Natural killer cell treated with Interleukin-12 subunit alpha and Interleukin-12 subunit beta and Interleukin-15 and Interleukin-18, amount 100 ng/mL, for 72 hours (primary cell): ENCODE measurements at regions not wholly inside any gene's neighbourhood (a gene's known extent, or its start where the extent isn't known, plus 50 kb on each side); places are given as distances from the start of the nearest gene placed in this dataset.
A peak's percentile ranks its signal among the peaks of the same experiment; 100 is the strongest.

Experiments used
- ATAC-seq, 2 donors: fragments of 150-1000 bp; cut with Tn5 transposase in 1 of 2; sonication (Bioruptor Pico), chemical (Tn5 transposase) in 1 of 2; 2 replicates each; pipeline ENCODE4 v1.10.0; 2021
- DNase-seq: peaks from one replicate; pipeline ENCODE4 v3.0.0; 2022; ENCODE audit warnings: low spot score
- H3K27ac Mint-ChIP-seq, 2 donors: 1 replicate in 1 of 2; 2 replicates in 1 of 2; pipeline ENCODE4 v1.8.0; 2022; ENCODE audit warnings: mixed read lengths in 2 of 2, mild to moderate bottlenecking in 1 of 2, moderate library complexity in 1 of 2
- H3K27me3 Mint-ChIP-seq, 2 donors: 1 replicate in 1 of 2; 2 replicates in 1 of 2; pipeline ENCODE4 v1.8.0; 2022; ENCODE audit warnings: mixed read lengths in 2 of 2
- H3K36me3 Mint-ChIP-seq: one replicate; pipeline ENCODE4 v1.8.0; 2022; ENCODE audit warnings: mixed read lengths
- H3K4me1 Mint-ChIP-seq, 2 donors: 1 replicate in 1 of 2; 2 replicates in 1 of 2; pipeline ENCODE4 v1.8.0; 2022; ENCODE audit warnings: low read depth in 2 of 2, mixed read lengths in 2 of 2, mild to moderate bottlenecking in 1 of 2
- H3K4me3 Mint-ChIP-seq: one replicate; pipeline ENCODE4 v1.8.0; 2022; ENCODE audit warnings: mixed read lengths
- H3K9me3 Mint-ChIP-seq: 2 replicates; pipeline ENCODE4 v1.8.0; 2022; ENCODE audit warnings: mixed read lengths

DNA sequence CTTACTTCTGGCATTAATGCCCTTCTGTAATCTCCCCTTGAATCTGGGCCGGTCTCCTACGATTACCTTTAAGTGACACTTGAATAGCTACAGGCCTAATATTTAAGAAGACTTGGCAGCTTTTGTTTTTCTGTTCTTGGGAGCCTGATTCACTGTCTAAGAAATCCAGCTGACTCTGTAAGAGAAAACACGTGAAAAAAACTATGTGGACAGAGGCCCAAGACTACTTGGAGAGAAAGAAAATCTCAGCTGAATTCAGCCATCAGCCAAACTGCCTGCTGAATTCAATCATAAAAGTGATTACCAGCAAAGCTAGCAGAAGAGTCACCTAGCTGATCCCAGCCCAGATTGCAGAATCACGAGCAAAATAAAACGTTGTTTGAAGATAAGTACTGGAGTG lies 521.2 kb downstream of the MID1IP1 start:
- ATAC-seq: no peak
- H3K4me3 Mint-ChIP-seq: no peak overlapping the region
- H3K4me1 Mint-ChIP-seq: no peaks in the 10 kb centered on the region

GRCh38 chrX:39324233-39324930 lies 523.1 kb downstream of the MID1IP1 start:
- peaks cover 0 to 2% of the 10 kb centered on the region in 2 donors for H3K4me1 Mint-ChIP-seq
- H3K27ac Mint-ChIP-seq: no peak overlapping the region
- H3K4me3 Mint-ChIP-seq: no peak overlapping the region
- ATAC-seq (no peak), DNase-seq (no peak)
- peaks cover 20 to 39% of the 10 kb centered on the region in 2 donors for H3K27me3 Mint-ChIP-seq
- H3K36me3 Mint-ChIP-seq: no peaks in the 10 kb centered on the region
- no peaks in the 10 kb centered on the region for H3K9me3 Mint-ChIP-seq

More for the DNA sequence above, 521.2 kb downstream of the MID1IP1 start:
- Mint-ChIP-seq H3K9me3 (no peaks in the 10 kb centered on the region), H3K27ac (no peak overlapping the region), H3K36me3 (no peaks in the 10 kb centered on the region), H3K27me3 (peaks cover 3 to 23% of the 10 kb centered on the region in 2 donors)
- DNase-seq: no peak

GRCh38 chrX:39327255-39327654 lies 526.0 kb downstream of the MID1IP1 start:
- Mint-ChIP-seq H3K4me3 (no peak overlapping the region), H3K27ac (no peak overlapping the region), H3K36me3 (no peaks in the 10 kb centered on the region), H3K9me3 (no peaks in the 10 kb centered on the region), H3K27me3 (peaks cover 37 to 42% of the 10 kb centered on the region in 2 donors), H3K4me1 (peaks cover 13 to 19% of the 10 kb centered on the region in 2 donors)
- no peak for DNase-seq
- ATAC-seq: no peak

DNA sequence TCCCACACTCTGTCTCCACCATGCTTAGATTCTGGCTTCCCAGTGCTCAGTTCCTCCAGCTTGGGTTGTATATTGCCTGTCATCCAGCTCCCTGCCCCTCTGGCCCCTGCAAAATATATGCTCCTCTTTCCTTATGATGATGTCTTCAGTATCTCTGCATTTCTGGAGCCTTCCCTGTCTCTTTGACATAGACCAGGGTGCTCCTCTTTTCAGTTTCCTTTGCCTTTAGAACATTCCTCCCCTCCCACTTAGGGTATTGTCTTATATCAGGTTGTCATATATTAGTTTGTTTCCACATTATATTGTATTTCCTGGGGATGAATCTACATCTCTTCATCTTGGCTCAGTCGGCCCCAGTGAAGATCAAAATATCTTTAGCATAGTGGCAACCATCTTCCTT lies 526.4 kb downstream of the MID1IP1 start:
- Mint-ChIP-seq H3K36me3 (no peaks in the 10 kb centered on the region), H3K4me3 (no peak overlapping the region), H3K4me1 (peaks cover 13 to 19% of the 10 kb centered on the region in 2 donors), H3K27ac (no peak overlapping the region), H3K9me3 (no peaks in the 10 kb centered on the region), H3K27me3 (peaks cover 40 to 45% of the 10 kb centered on the region in 2 donors)
- DNase-seq (no peak), ATAC-seq (no peak)

GRCh38 chrX:39328661-39329060 lies 527.4 kb downstream of the MID1IP1 start:
- H3K27me3 Mint-ChIP-seq: peaks cover 44% of the 10 kb centered on the region in 2 donors
- DNase-seq (no peak), ATAC-seq (no peak)
- H3K9me3 Mint-ChIP-seq: no peaks in the 10 kb centered on the region
- no peak overlapping the region for H3K27ac Mint-ChIP-seq
- no peaks in the 10 kb centered on the region for H3K36me3 Mint-ChIP-seq
- H3K4me3 Mint-ChIP-seq: no peak overlapping the region
- peaks cover 13 to 19% of the 10 kb centered on the region in 2 donors for H3K4me1 Mint-ChIP-seq

- Mint-ChIP-seq H3K9me3 (no peaks in the 10 kb centered on the region), H3K36me3 (no peaks in the 10 kb centered on the region), H3K27me3 (peaks cover 44 to 51% of the 10 kb centered on the region in 2 donors), H3K4me1 (peaks cover 13 to 19% of the 10 kb centered on the region in 2 donors), H3K27ac (no peak overlapping the region), H3K4me3 (peak overlapping the region; percentile 28)
- ATAC-seq: peak; percentile 82 to 88
- DNase-seq: no peak
These were observed 529.9 kb downstream of the MID1IP1 start for GRCh38 chrX:39331082-39331704.

- no peak for ATAC-seq
- peaks cover 32 to 39% of the 10 kb centered on the region in 2 donors for H3K27me3 Mint-ChIP-seq
- no peak overlapping the region for H3K27ac Mint-ChIP-seq
- H3K9me3 Mint-ChIP-seq: no peaks in the 10 kb centered on the region
- DNase-seq: no peak
- H3K4me3 Mint-ChIP-seq: no peak overlapping the region
- H3K4me1 Mint-ChIP-seq: peaks cover 23 to 29% of the 10 kb centered on the region in 2 donors
- H3K36me3 Mint-ChIP-seq: no peaks in the 10 kb centered on the region
These were observed 532.2 kb downstream of the MID1IP1 start for GRCh38 chrX:39333451-39333850.

GRCh38 chrX:39335513-39336235 lies 534.4 kb downstream of the MID1IP1 start:
- peaks cover 17 to 19% of the 10 kb centered on the region in 2 donors for H3K4me1 Mint-ChIP-seq

DNA sequence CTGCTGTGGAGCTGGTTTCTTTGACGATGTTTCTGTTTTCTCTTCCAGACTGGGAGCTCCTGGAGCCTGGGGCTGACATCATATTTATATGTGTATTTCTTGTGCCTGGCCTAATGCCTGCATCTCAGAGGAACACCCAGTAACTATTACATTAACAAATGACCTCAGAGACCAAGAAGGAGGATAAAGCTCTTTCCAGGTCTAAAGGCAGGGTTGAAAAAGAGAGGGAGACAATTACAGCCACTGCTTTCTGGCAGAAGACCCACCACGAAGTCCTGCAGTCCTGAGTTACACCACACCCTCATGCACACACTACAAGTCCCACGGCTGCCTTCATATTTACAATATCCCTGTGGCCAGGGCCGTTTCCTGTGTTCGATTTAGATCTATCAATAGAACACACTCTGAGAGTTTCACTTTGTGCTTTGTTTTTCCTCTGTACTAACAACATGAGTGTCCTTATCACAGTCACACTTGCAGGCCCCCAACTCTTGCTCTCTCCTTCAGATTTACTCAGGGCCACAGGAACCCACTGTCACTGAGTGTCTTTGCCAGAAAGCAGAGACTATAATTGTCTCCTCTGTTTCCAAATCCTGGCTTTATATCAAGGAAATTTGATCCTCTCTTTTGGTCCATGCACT lies 535.5 kb downstream of the MID1IP1 start:
- H3K9me3 Mint-ChIP-seq: no peaks in the 10 kb centered on the region
- H3K27me3 Mint-ChIP-seq: peaks cover 23 to 28% of the 10 kb centered on the region in 2 donors
- DNase-seq: no peak
- H3K36me3 Mint-ChIP-seq: no peaks in the 10 kb centered on the region
- no peak overlapping the region for H3K27ac Mint-ChIP-seq
- ATAC-seq: peak; percentile 28 to 41
- H3K4me1 Mint-ChIP-seq: peaks cover 10 to 12% of the 10 kb centered on the region in 2 donors
- H3K4me3 Mint-ChIP-seq: no peak overlapping the region

More at GRCh38 chrX:39335513-39336235, 534.4 kb downstream of the MID1IP1 start:
- DNase-seq (no peak), ATAC-seq (no peak)
- H3K27me3 Mint-ChIP-seq: peaks cover 18 to 22% of the 10 kb centered on the region in 2 donors
- no peaks in the 10 kb centered on the region for H3K36me3 Mint-ChIP-seq
- no peak overlapping the region for H3K4me3 Mint-ChIP-seq
- no peak overlapping the region for H3K27ac Mint-ChIP-seq
- no peaks in the 10 kb centered on the region for H3K9me3 Mint-ChIP-seq

- no peaks in the 10 kb centered on the region for H3K36me3 Mint-ChIP-seq
- H3K4me3 Mint-ChIP-seq: no peak overlapping the region
- DNase-seq (no peak), ATAC-seq (no peak)
- no peaks in the 10 kb centered on the region for H3K9me3 Mint-ChIP-seq
- no peak overlapping the region for H3K27ac Mint-ChIP-seq
- peaks cover 17 to 25% of the 10 kb centered on the region in 2 donors for H3K27me3 Mint-ChIP-seq
- peaks cover 10% of the 10 kb centered on the region in 2 donors for H3K4me1 Mint-ChIP-seq
These were observed 536.2 kb downstream of the MID1IP1 start for GRCh38 chrX:39337451-39337850.

- Mint-ChIP-seq H3K36me3 (no peaks in the 10 kb centered on the region), H3K27me3 (peaks cover 13 to 23% of the 10 kb centered on the region in 2 donors), H3K9me3 (no peaks in the 10 kb centered on the region), H3K4me1 (peaks cover 10% of the 10 kb centered on the region in 2 donors), H3K4me3 (no peak overlapping the region), H3K27ac (no peak overlapping the region)
- DNase-seq (no peak), ATAC-seq (no peak)
These were observed 537.3 kb downstream of the MID1IP1 start for GRCh38 chrX:39338583-39338982.

DNA sequence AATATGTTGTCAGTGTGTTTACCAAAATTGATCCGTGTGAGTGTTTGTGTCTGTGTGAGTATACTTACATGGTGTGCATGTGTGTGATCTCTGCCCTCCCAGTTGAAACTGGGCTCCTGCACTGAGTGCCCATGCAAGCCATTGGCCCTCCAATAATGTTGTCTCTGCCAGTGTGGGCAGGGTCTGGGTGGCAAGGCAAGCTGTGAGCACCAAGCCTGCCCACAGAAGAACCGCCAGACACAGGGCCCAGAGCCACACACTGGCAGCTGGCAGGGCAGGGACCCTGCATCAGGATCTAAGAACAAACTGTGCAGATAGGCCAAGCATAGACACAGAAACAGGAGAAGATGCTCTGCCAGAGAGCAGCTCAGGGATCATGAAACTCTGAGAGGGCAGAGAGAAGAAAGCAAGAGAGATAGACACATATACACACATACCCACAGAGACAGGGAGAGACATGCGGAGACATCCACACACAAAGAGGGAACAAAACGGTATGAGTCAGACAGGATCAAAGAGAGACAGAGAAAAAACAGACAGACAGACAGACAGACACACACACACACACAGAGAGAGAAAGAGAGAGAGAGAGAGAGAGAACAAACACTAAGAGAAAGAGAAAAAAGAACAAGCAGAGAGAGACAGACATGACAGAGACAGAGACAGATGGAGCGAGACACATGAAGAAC lies 555.0 kb downstream of the MID1IP1 start:
- no peaks in the 10 kb centered on the region for H3K36me3 Mint-ChIP-seq
- H3K27ac Mint-ChIP-seq: no peak overlapping the region
- DNase-seq (no peak), ATAC-seq (no peak)
- no peaks in the 10 kb centered on the region for H3K9me3 Mint-ChIP-seq
- H3K4me1 Mint-ChIP-seq: no peaks in the 10 kb centered on the region
- H3K27me3 Mint-ChIP-seq: peaks cover 31 to 32% of the 10 kb centered on the region in 2 donors
- no peak overlapping the region for H3K4me3 Mint-ChIP-seq

- H3K4me1 Mint-ChIP-seq: no peaks in the 10 kb centered on the region
- H3K27me3 Mint-ChIP-seq: peaks cover 23 to 29% of the 10 kb centered on the region in 2 donors
- DNase-seq (no peak), ATAC-seq (no peak)
- H3K9me3 Mint-ChIP-seq: no peaks in the 10 kb centered on the region
- H3K27ac Mint-ChIP-seq: no peak overlapping the region
- no peak overlapping the region for H3K4me3 Mint-ChIP-seq
- no peaks in the 10 kb centered on the region for H3K36me3 Mint-ChIP-seq
These were observed 558.8 kb downstream of the MID1IP1 start for GRCh38 chrX:39360101-39360500.
